ENCODE measurements at regions not wholly inside any gene's neighbourhood (a gene's known extent, or its start where the extent isn't known, plus 50 kb on each side); places are given as distances from the start of the nearest gene placed in this dataset.

- DNase-seq = no peak
Observed at GRCh38 chr3:117091676-117092075, 382.1 kb downstream of the TUSC7 start.

- DNase-seq = no peak
Observed at GRCh38 chr3:117096549-117096948, 387.0 kb downstream of the TUSC7 start.

GRCh38 chr3:117097351-117097750 is 387.8 kb downstream of the TUSC7 start:
- no peak for DNase-seq

GRCh38 chr3:117101697-117102096 is 392.1 kb downstream of the TUSC7 start:
- no peak for DNase-seq

GRCh38 chr3:117102426-117102825 is 392.8 kb downstream of the TUSC7 start:
- no peak for DNase-seq

- DNase-seq = no peak
Observed at GRCh38 chr3:117103675-117104074, 394.1 kb downstream of the TUSC7 start.

- no peak for DNase-seq
Observed at GRCh38 chr3:117104381-117104780, 394.8 kb downstream of the TUSC7 start.

- no peak for DNase-seq
Observed at GRCh38 chr3:117104792-117105191, 395.2 kb downstream of the TUSC7 start.

GRCh38 chr3:117105686-117106085 is 396.1 kb downstream of the TUSC7 start:
- DNase-seq = no peak

- no peak for DNase-seq
Observed at GRCh38 chr3:117106396-117106795, 396.8 kb downstream of the TUSC7 start.

- no peak for DNase-seq
Observed at GRCh38 chr3:117107946-117108345, 398.4 kb downstream of the TUSC7 start.

GRCh38 chr3:117109178-117109577 is 399.6 kb downstream of the TUSC7 start:
- DNase-seq = no peak

- no peak for DNase-seq
Observed at GRCh38 chr3:117114517-117115265, 405.1 kb downstream of the TUSC7 start.

GRCh38 chr3:117117188-117117936 is 407.8 kb downstream of the TUSC7 start:
- no peak for DNase-seq

- no peak for DNase-seq
Observed at GRCh38 chr3:117118604-117119003, 409.0 kb downstream of the TUSC7 start.

- no peak for DNase-seq
Observed at GRCh38 chr3:117120014-117120413, 410.4 kb downstream of the TUSC7 start.

- no peak for DNase-seq
Observed at GRCh38 chr3:117122609-117123008, 413.0 kb downstream of the TUSC7 start.

- no peak for DNase-seq
Observed at GRCh38 chr3:117126460-117126859, 416.9 kb downstream of the TUSC7 start.

- DNase-seq = no peak
Observed at GRCh38 chr3:117126946-117127546, 417.5 kb downstream of the TUSC7 start.

- no peak for DNase-seq
Observed at GRCh38 chr3:117128133-117128532, 418.6 kb downstream of the TUSC7 start.

GRCh38 chr3:117128872-117129271 is 419.3 kb downstream of the TUSC7 start:
- DNase-seq = no peak

- no peak for DNase-seq
Observed at GRCh38 chr3:117129516-117129915, 419.9 kb downstream of the TUSC7 start.

- DNase-seq = no peak
Observed at GRCh38 chr3:117130222-117130621, 420.6 kb downstream of the TUSC7 start.

- no peak for DNase-seq
Observed at GRCh38 chr3:117131259-117131658, 421.7 kb downstream of the TUSC7 start.

Measured in activated T-cell treated with anti-CD3 and anti-CD28 coated beads, Interleukin-2, amount 50 U/mL, for 48 hours (primary cell).